ENCODE measurements at regions not wholly inside any gene's neighbourhood (a gene's known extent, or its start where the extent isn't known, plus 50 kb on each side); places are given as distances from the start of the nearest gene placed in this dataset.

- no peak for DNase-seq
These were observed 840.3 kb downstream of the GALC start for GRCh38 chr14:87152693-87153092.

- DNase-seq, result no peak
These were observed 843.2 kb downstream of the GALC start for GRCh38 chr14:87149583-87150354.

GRCh38 chr14:87148655-87149054 is 844.3 kb downstream of the GALC start:
- no peak for DNase-seq

GRCh38 chr14:87142551-87143211 is 850.3 kb downstream of the GALC start:
- DNase-seq, result no peak

- no peak for DNase-seq
These were observed 851.2 kb downstream of the GALC start for GRCh38 chr14:87141801-87142200.

GRCh38 chr14:87139299-87139698 is 853.7 kb downstream of the GALC start:
- DNase-seq, result no peak

GRCh38 chr14:87133073-87133801 is 859.7 kb downstream of the GALC start:
- DNase-seq, result no peak

- DNase-seq, result no peak
These were observed 861.1 kb downstream of the GALC start for GRCh38 chr14:87131879-87132278.

- DNase-seq, result no peak
These were observed 870.8 kb downstream of the GALC start for GRCh38 chr14:87122166-87122565.

GRCh38 chr14:87121716-87122115 is 871.3 kb downstream of the GALC start:
- DNase-seq, result no peak

- DNase-seq, result no peak
These were observed 877.7 kb downstream of the GALC start for GRCh38 chr14:87115234-87115633.

- no peak for DNase-seq
These were observed 879.7 kb downstream of the GALC start for GRCh38 chr14:87113286-87113685.

- DNase-seq, result no peak
These were observed 881.2 kb downstream of the GALC start for GRCh38 chr14:87111741-87112140.

GRCh38 chr14:87111126-87111525 is 881.9 kb downstream of the GALC start:
- DNase-seq, result no peak

GRCh38 chr14:87109271-87109670 is 883.7 kb downstream of the GALC start:
- no peak for DNase-seq

- no peak for DNase-seq
These were observed 884.3 kb downstream of the GALC start for GRCh38 chr14:87108726-87109125.

GRCh38 chr14:87102811-87103378 is 890.1 kb downstream of the GALC start:
- no peak for DNase-seq

- no peak for DNase-seq
These were observed 896.0 kb downstream of the GALC start for GRCh38 chr14:87097015-87097414.

- DNase-seq, result no peak
These were observed 898.1 kb downstream of the GALC start for GRCh38 chr14:87094913-87095312.

- DNase-seq, result no peak
These were observed 904.4 kb downstream of the GALC start for GRCh38 chr14:87088588-87088987.

GRCh38 chr14:87087881-87088280 is 905.1 kb downstream of the GALC start:
- DNase-seq, result no peak

- DNase-seq, result no peak
These were observed 908.1 kb downstream of the GALC start for GRCh38 chr14:87084908-87085307.

- no peak for DNase-seq
These were observed 910.1 kb downstream of the GALC start for GRCh38 chr14:87082917-87083316.

GRCh38 chr14:87081004-87081403 is 912.0 kb downstream of the GALC start:
- DNase-seq, result no peak

Measured in stimulated activated CD8-positive, alpha-beta memory T cell treated with anti-CD3 and anti-CD28 coated beads, Interleukin-4, amount 100 ng/mL, for 48 hours (primary cell).